PFSK-1 (cell line): ENCODE measurements at regions not wholly inside any gene's neighbourhood (a gene's known extent, or its start where the extent isn't known, plus 50 kb on each side); places are given as distances from the start of the nearest gene placed in this dataset.

ENCODE experiments used
- POLR2AphosphoS5 ChIP-seq: IDR thresholded peaks from 2 replicates; pipeline ENCODE4 v1.6.1; 2012; ENCODE audit warnings: low read depth, mild to moderate bottlenecking, control low read depth, low read length, moderate library complexity
- TAF1 ChIP-seq: IDR thresholded peaks from 2 replicates; pipeline ENCODE4 v1.6.1; 2012; ENCODE audit warnings: low read length, control low read depth, borderline replicate concordance; ENCODE audit not compliant: insufficient read depth
- TF ChIP-seq, protein P1 (sequence below), 2 experiments: IDR thresholded peaks; 2 replicates each; pipeline versions ENCODE4 v1.6.1 to v1.8.0; 2011 to 2012; ENCODE audit warnings: low read depth in 2 of 2, low read length in 2 of 2, control low read depth in 1 of 2, inconsistent platforms in 1 of 2, mild to moderate bottlenecking in 1 of 2, moderate library complexity in 1 of 2; ENCODE audit not compliant: insufficient read depth in 1 of 2

DNA sequence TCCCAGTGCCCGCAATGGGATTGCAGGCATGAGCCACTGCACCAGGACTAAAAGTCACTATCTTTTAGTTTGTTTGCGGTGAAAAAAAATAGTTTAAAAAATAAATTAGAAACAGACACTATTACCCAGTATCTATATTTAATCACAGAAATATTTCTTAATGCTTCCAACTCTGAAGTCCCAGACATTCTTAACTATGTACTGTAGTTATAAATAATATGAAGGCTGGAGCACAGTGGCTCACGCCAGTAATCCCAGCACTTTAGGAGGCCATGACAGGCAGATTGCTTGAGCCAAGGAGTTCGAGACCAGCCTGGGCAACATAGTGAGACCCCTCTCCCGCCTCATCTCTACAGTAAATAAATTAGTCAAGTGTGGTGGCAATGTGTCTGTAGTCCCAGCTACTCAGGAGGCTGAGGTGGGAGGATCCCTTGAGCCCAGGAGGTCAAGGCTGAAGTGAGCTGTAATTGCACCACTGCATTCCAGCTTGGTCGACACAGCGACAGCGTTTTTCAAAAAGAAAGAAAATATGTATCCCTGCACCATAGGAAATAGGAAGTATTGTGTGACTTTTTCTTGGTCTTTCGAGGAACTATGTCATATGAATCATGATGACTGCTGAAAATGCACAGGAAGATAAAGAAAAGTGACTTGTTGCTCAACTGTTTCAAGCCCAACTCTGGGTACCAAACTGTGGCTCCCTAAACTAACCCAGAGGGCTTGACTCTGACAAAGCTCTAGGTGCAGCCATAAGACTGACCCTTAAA lies 74.9 kb upstream of the STEAP1B start:
- no peak for TF ChIP-seq POLR2AphosphoS5
- TF ChIP-seq, protein P1, sequence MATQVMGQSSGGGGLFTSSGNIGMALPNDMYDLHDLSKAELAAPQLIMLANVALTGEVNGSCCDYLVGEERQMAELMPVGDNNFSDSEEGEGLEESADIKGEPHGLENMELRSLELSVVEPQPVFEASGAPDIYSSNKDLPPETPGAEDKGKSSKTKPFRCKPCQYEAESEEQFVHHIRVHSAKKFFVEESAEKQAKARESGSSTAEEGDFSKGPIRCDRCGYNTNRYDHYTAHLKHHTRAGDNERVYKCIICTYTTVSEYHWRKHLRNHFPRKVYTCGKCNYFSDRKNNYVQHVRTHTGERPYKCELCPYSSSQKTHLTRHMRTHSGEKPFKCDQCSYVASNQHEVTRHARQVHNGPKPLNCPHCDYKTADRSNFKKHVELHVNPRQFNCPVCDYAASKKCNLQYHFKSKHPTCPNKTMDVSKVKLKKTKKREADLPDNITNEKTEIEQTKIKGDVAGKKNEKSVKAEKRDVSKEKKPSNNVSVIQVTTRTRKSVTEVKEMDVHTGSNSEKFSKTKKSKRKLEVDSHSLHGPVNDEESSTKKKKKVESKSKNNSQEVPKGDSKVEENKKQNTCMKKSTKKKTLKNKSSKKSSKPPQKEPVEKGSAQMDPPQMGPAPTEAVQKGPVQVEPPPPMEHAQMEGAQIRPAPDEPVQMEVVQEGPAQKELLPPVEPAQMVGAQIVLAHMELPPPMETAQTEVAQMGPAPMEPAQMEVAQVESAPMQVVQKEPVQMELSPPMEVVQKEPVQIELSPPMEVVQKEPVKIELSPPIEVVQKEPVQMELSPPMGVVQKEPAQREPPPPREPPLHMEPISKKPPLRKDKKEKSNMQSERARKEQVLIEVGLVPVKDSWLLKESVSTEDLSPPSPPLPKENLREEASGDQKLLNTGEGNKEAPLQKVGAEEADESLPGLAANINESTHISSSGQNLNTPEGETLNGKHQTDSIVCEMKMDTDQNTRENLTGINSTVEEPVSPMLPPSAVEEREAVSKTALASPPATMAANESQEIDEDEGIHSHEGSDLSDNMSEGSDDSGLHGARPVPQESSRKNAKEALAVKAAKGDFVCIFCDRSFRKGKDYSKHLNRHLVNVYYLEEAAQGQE (IDR thresholded peaks at IDR 0.05; ENCODE audit: insufficient read depth in 1 of 2, low read depth in 2 of 2, low read length in 2 of 2), result no peak
- no peak for TF ChIP-seq TAF1
